ENCODE measurements at regions not wholly inside any gene's neighbourhood (a gene's known extent, or its start where the extent isn't known, plus 50 kb on each side); places are given as distances from the start of the nearest gene placed in this dataset.

GRCh38 chr4:123278755-123279154 is 117.8 kb upstream of the SPRY1 start:
- TF ChIP-seq CTCF (IDR thresholded peaks at IDR 0.05) (no peak), EZH2phosphoT487 (IDR thresholded peaks at IDR 0.05) (no peak), EZH2 (IDR thresholded peaks at IDR 0.05) (no peak)

Measured in neural progenitor cell (in vitro differentiated cells).